Testis (tissue), 2 donors: ENCODE measurements at regions not wholly inside any gene's neighbourhood (a gene's known extent, or its start where the extent isn't known, plus 50 kb on each side); places are given as distances from the start of the nearest gene placed in this dataset.

Experiments
- DNase-seq: peaks from one replicate; pipeline ENCODE4 v3.0.0-alpha.2; 2019
- H3K27ac ChIP-seq, 2 donors: fragments of 200-600 bp; sonication (generic); one replicate each; pipeline ENCODE4 v1.5.1; 2019
- H3K27me3 ChIP-seq: fragments of 200-600 bp; sonication (generic); one replicate; pipeline ENCODE4 v1.5.1; 2019
- H3K36me3 ChIP-seq: fragments of 200-600 bp; sonication (generic); one replicate; pipeline ENCODE4 v1.5.1; 2017; ENCODE audit warnings: low read depth; ENCODE audit errors: missing control alignments
- H3K4me1 ChIP-seq: fragments of 200-600 bp; sonication (generic); one replicate; pipeline ENCODE4 v1.5.1; 2019
- H3K4me3 ChIP-seq, 2 donors: fragments of 200-600 bp; sonication (generic); one replicate each; pipeline ENCODE4 v1.5.1; 2017 to 2019
- H3K9me3 ChIP-seq: fragments of 200-600 bp; sonication (generic); one replicate; pipeline ENCODE4 v1.5.1; 2017
- CTCF ChIP-seq, 3 experiments: fragments of 450-650 bp in 2 of 3; fragments of 200-600 bp in 1 of 3; sonication (generic) in 1 of 3; IDR thresholded peaks; one replicate each; pipeline ENCODE4 v1.5.1; 2016 to 2019; ENCODE audit warnings: antibody characterized with exemption in 3 of 3, mild to moderate bottlenecking in 2 of 3, moderate library complexity in 1 of 3
- POLR2A ChIP-seq: fragments of 450-650 bp; IDR thresholded peaks from one replicate; pipeline ENCODE4 v1.6.1; 2017; ENCODE audit warnings: antibody characterized with exemption, mild to moderate bottlenecking, moderate library complexity
- WGBS, 2 donors: methylation state at CpG; one replicate each; pipeline ENCODE4 v1.1.5; 2018; 5-methylcytosine and 5-hydroxymethylcytosine counted together
- intact Hi-C: fragments of 100-400 bp; cut with DNase I; formaldehyde crosslinking; loops from one replicate; pipeline ENCODE4 v1.15.1; 2023; ENCODE audit warnings: low total_unique reads

GRCh38 chr14:86639146-86639545 is 1109.2 kb downstream of the FLRT2 start:
- Histone ChIP-seq H3K9me3 (no peaks in the 10 kb centered on the region), H3K4me1 (no peaks in the 10 kb centered on the region), H3K4me3 (no peak overlapping the region), H3K27me3 (no peaks in the 10 kb centered on the region), H3K36me3 (no peaks in the 10 kb centered on the region), H3K27ac (no peak overlapping the region)
- no peak for DNase-seq
- WGBS, 2 donors = 87 to 91% methylated on average over 5 of the region's 5 CpGs
- TF ChIP-seq POLR2A (no peak), CTCF (IDR thresholded peaks at IDR 0.05) (no peak)
- intact Hi-C loops = no loop called here

- DNase-seq = no peak
- no peaks in the 10 kb centered on the region for H3K4me1 ChIP-seq
- intact Hi-C loops = no loop called here
- no peaks in the 10 kb centered on the region for H3K9me3 ChIP-seq
- H3K4me3 ChIP-seq = no peak overlapping the region
- H3K27ac ChIP-seq = no peak overlapping the region
- no peak for TF ChIP-seq CTCF (IDR thresholded peaks at IDR 0.05)
- TF ChIP-seq POLR2A = no peak
- H3K27me3 ChIP-seq = no peaks in the 10 kb centered on the region
- H3K36me3 ChIP-seq = no peaks in the 10 kb centered on the region
These were observed 1097.1 kb downstream of the FLRT2 start for GRCh38 chr14:86627080-86627479.

- Histone ChIP-seq H3K36me3 (no peaks in the 10 kb centered on the region), H3K27ac (no peak overlapping the region), H3K4me1 (no peaks in the 10 kb centered on the region), H3K4me3 (no peak overlapping the region), H3K9me3 (no peaks in the 10 kb centered on the region), H3K27me3 (no peaks in the 10 kb centered on the region)
- no peak for DNase-seq
- WGBS, 2 donors = 73 to 80% methylated on average over 3 of the region's 3 CpGs
- TF ChIP-seq CTCF (IDR thresholded peaks at IDR 0.05) = no peak
- no peak for TF ChIP-seq POLR2A
- intact Hi-C loops = no loop called here
These were observed 1096.6 kb downstream of the FLRT2 start for GRCh38 chr14:86626530-86626929.

- TF ChIP-seq CTCF (IDR thresholded peaks at IDR 0.05) = no peak
- no peak for TF ChIP-seq POLR2A
- no peaks in the 10 kb centered on the region for H3K36me3 ChIP-seq
- H3K4me1 ChIP-seq = no peaks in the 10 kb centered on the region
- no peaks in the 10 kb centered on the region for H3K27me3 ChIP-seq
- intact Hi-C loops = no loop called here
- H3K9me3 ChIP-seq = no peaks in the 10 kb centered on the region
- H3K27ac ChIP-seq = no peak overlapping the region
- H3K4me3 ChIP-seq = no peak overlapping the region
- no peak for DNase-seq
These were observed 1095.7 kb downstream of the FLRT2 start for GRCh38 chr14:86625637-86626036.

GRCh38 chr14:86619726-86620125 is 1089.8 kb downstream of the FLRT2 start:
- WGBS, 2 donors = 91% methylated on average over 2 of the region's 2 CpGs
- Histone ChIP-seq H3K27ac (no peak overlapping the region), H3K4me1 (no peaks in the 10 kb centered on the region), H3K36me3 (no peaks in the 10 kb centered on the region), H3K9me3 (no peaks in the 10 kb centered on the region), H3K4me3 (no peak overlapping the region), H3K27me3 (no peaks in the 10 kb centered on the region)
- no peak for DNase-seq
- TF ChIP-seq CTCF (IDR thresholded peaks at IDR 0.05) = no peak
- TF ChIP-seq POLR2A = no peak
- intact Hi-C loops = no loop called here
